GM18498 (cell line): ENCODE measurements at regions not wholly inside any gene's neighbourhood (a gene's known extent, or its start where the extent isn't known, plus 50 kb on each side); places are given as distances from the start of the nearest gene placed in this dataset.
"Not testable (repeated sequence)": the region's sequence is repeated elsewhere in the genome, so short reads cannot be mapped to it uniquely, and the experiment has no call there.

ENCODE experiments used
- ATAC-seq: cut with Tn5 transposase; IDR thresholded peaks from one replicate; pipeline ENCODE4 v1.9.1; 2021; ENCODE audit warnings: mild to moderate bottlenecking, moderate library complexity; ENCODE audit not compliant: unreplicated experiment

- no peak for ATAC-seq
Observed at GRCh38 chr1:178639326-178639725, 85.7 kb upstream of the RALGPS2 start.

- ATAC-seq = no peak
Observed at GRCh38 chr1:178642282-178642681, 82.8 kb upstream of the RALGPS2 start.

GRCh38 chr1:178643349-178643748 is 81.7 kb upstream of the RALGPS2 start:
- no peak for ATAC-seq

GRCh38 chr1:178643831-178644230 is 81.2 kb upstream of the RALGPS2 start:
- ATAC-seq = no peak

- no peak for ATAC-seq
Observed at GRCh38 chr1:178644308-178645120, 80.5 kb upstream of the RALGPS2 start.

GRCh38 chr1:178645157-178645807 is 79.8 kb upstream of the RALGPS2 start:
- no peak for ATAC-seq

GRCh38 chr1:178645808-178646200 is 79.2 kb upstream of the RALGPS2 start:
- ATAC-seq = no peak

- no peak for ATAC-seq
Observed at GRCh38 chr1:178646821-178647220, 78.2 kb upstream of the RALGPS2 start.

- ATAC-seq = no peak
Observed at GRCh38 chr1:178648151-178648550, 76.9 kb upstream of the RALGPS2 start.

- ATAC-seq = no peak
Observed at GRCh38 chr1:178649582-178650350, 75.3 kb upstream of the RALGPS2 start.

- no peak for ATAC-seq
Observed at GRCh38 chr1:178650934-178651511, 74.0 kb upstream of the RALGPS2 start.

GRCh38 chr1:178651742-178652141 is 73.3 kb upstream of the RALGPS2 start:
- ATAC-seq = no peak

- no peak for ATAC-seq
Observed at GRCh38 chr1:178652506-178653490, 72.2 kb upstream of the RALGPS2 start.

- peak; percentile 70 for ATAC-seq
Observed at GRCh38 chr1:178659789-178660208, 65.2 kb upstream of the RALGPS2 start.

- ATAC-seq = no peak
Observed at GRCh38 chr1:178660461-178660860, 64.6 kb upstream of the RALGPS2 start.

- ATAC-seq = peak; percentile 87
Observed at GRCh38 chr1:178664278-178664677, 60.8 kb upstream of the RALGPS2 start.

GRCh38 chr1:178665579-178665978 is 59.5 kb upstream of the RALGPS2 start:
- ATAC-seq = no peak

- not testable (repeated sequence) for ATAC-seq
Observed at GRCh38 chr1:178666891-178667290, 58.2 kb upstream of the RALGPS2 start.

GRCh38 chr1:178672434-178672833 is 52.6 kb upstream of the RALGPS2 start:
- no peak for ATAC-seq

- ATAC-seq = not testable (repeated sequence)
Observed at GRCh38 chr1:178674559-178674958, 50.5 kb upstream of the RALGPS2 start.
